OCI-LY7 (cell line): ENCODE measurements at regions not wholly inside any gene's neighbourhood (a gene's known extent, or its start where the extent isn't known, plus 50 kb on each side); places are given as distances from the start of the nearest gene placed in this dataset.

ENCODE experiments used
- BruUV-seq: library from RNA; stranded (reverse); fragments of 400-500 nt; replicated peaks from 2 replicates; lab custom pipeline; 2021; lab: Mats Ljungman, UMichigan
- CTCF ChIA-PET: fragments of 300-600 bp; sonication (Branson Sonifier 250); formaldehyde crosslinking; loops from one replicate; lab custom pipeline; 2022; ENCODE audit warnings: antibody characterized with exemption; ENCODE audit not compliant: unreplicated experiment; lab: Charles Lee
- POLR2A ChIA-PET: fragments of 300-600 bp; sonication (Branson Sonifier 250); formaldehyde crosslinking; loops from one replicate; lab custom pipeline; 2022; ENCODE audit warnings: antibody characterized with exemption; lab: Charles Lee
- DNase-seq: peaks from one replicate; pipeline ENCODE4 v3.0.0-alpha.2; 2015; ENCODE audit warnings: low spot score
- H2AFZ ChIP-seq: fragments of 200-600 bp; sonication (generic), shearing (Covaris generic); 2 replicates; pipeline ENCODE4 v1.6.1; 2014; ENCODE audit warnings: mild to moderate bottlenecking, antibody characterized with exemption, low read length, moderate library complexity
- H3K27ac ChIP-seq: fragments of 200-600 bp; sonication (generic); 2 replicates; pipeline ENCODE4 v1.5.1; 2014; ENCODE audit warnings: mixed run types, low read depth, mild to moderate bottlenecking, moderate library complexity, low read length, inconsistent platforms; ENCODE audit not compliant: poor library complexity, severe bottlenecking
- H3K36me3 ChIP-seq: fragments of 200-600 bp; sonication (generic); 2 replicates; pipeline ENCODE4 v1.6.1; 2014; ENCODE audit warnings: mild to moderate bottlenecking, antibody characterized with exemption, low read length, moderate library complexity, mixed read lengths; ENCODE audit not compliant: insufficient read depth
- H3K4me1 ChIP-seq: fragments of 200-600 bp; sonication (generic); 2 replicates; pipeline ENCODE4 v1.5.1; 2014; ENCODE audit warnings: mild to moderate bottlenecking, low read length; ENCODE audit not compliant: insufficient read depth, poor library complexity, severe bottlenecking
- H3K4me2 ChIP-seq: fragments of 200-600 bp; sonication (generic); 2 replicates; pipeline ENCODE4 v1.6.1; 2014; ENCODE audit warnings: mild to moderate bottlenecking, low read length
- H3K4me3 ChIP-seq: fragments of 200-600 bp; sonication (generic); 2 replicates; pipeline ENCODE4 v1.5.1; 2014; ENCODE audit warnings: mild to moderate bottlenecking, low read depth, low read length; ENCODE audit not compliant: poor library complexity, severe bottlenecking
- H3K79me2 ChIP-seq: fragments of 200-600 bp; sonication (generic); 2 replicates; pipeline ENCODE4 v1.6.1; 2016; ENCODE audit warnings: low read depth, mild to moderate bottlenecking, low read length, moderate library complexity, mixed read lengths; ENCODE audit not compliant: insufficient read depth
- H3K9me2 ChIP-seq: fragments of 200-600 bp; sonication (generic); 2 replicates; pipeline ENCODE4 v1.6.1; 2016; ENCODE audit warnings: mild to moderate bottlenecking, low read length, mixed read lengths; ENCODE audit not compliant: insufficient read depth
- H3K9me3 ChIP-seq: fragments of 200-600 bp; sonication (generic); 2 replicates; pipeline ENCODE4 v1.6.1; 2014; ENCODE audit warnings: mild to moderate bottlenecking, mixed run types, low read length, mixed read lengths
- H4K20me1 ChIP-seq: fragments of 200-600 bp; sonication (generic); 2 replicates; pipeline ENCODE4 v1.6.1; 2014; ENCODE audit warnings: mild to moderate bottlenecking, antibody characterized with exemption, low read length, moderate library complexity, mixed read lengths; ENCODE audit not compliant: insufficient read depth
- EZH2phosphoT487 ChIP-seq: fragments of 200-600 bp; sonication (generic); IDR thresholded peaks from 2 replicates; pipeline ENCODE4 v1.6.1; 2018; ENCODE audit warnings: low read depth, borderline replicate concordance, mild to moderate bottlenecking, mixed run types, antibody characterized with exemption, low read length, moderate library complexity, mixed read lengths
- intact Hi-C: fragments of 100-400 bp; cut with micrococcal nuclease; formaldehyde crosslinking; loops from one replicate; pipeline ENCODE4 v1.10.0; 2022; ENCODE audit not compliant: unreplicated experiment
- TF ChIP-seq, protein P1 (sequence below): fragments of 200-600 bp; sonication (generic); conservative IDR thresholded peaks from 2 replicates; pipeline ENCODE4 v1.5.1; 2014; ENCODE audit warnings: mild to moderate bottlenecking, antibody characterized with exemption, low read length, moderate library complexity, mixed read lengths

DNA sequence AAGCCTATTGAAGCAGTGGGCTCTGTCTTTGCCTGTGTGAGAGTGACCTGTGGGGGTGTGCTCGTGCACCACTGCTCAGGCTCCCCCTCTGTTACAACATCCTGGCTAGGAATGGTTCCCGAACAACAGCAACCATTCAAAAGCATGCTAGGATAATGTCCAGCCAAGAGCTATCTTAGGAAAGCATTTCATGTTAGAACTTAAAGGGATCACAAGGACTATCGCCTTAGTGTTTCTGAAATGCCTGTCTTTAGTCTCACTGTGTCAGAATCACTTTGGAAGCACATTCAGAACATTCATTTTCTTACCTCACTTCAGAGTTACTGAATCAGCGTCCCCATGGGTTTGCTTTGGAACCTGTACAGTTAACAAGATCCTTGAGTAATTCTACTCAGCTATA, 134.9 kb upstream of the DSEL start:
- Histone ChIP-seq H4K20me1 (no peaks in the 10 kb centered on the region), H3K4me3 (no peak overlapping the region), H3K4me1 (no peaks in the 10 kb centered on the region), H3K36me3 (no peaks in the 10 kb centered on the region), H3K9me2 (no peaks in the 10 kb centered on the region), H3K4me2 (no peak overlapping the region), H3K9me3 (no peaks in the 10 kb centered on the region), H3K79me2 (no peaks in the 10 kb centered on the region), H2AFZ (no peak overlapping the region), H3K27ac (no peak overlapping the region)
- intact Hi-C loops, result no loop called here
- POLR2A ChIA-PET, result interaction anchor here (1.1 kb wide), 1 partner anchor 9 kb away, joined by 4 read pairs; no protein-coding TSS in a partner anchor
- CTCF ChIA-PET, result no interaction called here
- BruUV-seq, result no TSS peak
- TF ChIP-seq, protein P1, sequence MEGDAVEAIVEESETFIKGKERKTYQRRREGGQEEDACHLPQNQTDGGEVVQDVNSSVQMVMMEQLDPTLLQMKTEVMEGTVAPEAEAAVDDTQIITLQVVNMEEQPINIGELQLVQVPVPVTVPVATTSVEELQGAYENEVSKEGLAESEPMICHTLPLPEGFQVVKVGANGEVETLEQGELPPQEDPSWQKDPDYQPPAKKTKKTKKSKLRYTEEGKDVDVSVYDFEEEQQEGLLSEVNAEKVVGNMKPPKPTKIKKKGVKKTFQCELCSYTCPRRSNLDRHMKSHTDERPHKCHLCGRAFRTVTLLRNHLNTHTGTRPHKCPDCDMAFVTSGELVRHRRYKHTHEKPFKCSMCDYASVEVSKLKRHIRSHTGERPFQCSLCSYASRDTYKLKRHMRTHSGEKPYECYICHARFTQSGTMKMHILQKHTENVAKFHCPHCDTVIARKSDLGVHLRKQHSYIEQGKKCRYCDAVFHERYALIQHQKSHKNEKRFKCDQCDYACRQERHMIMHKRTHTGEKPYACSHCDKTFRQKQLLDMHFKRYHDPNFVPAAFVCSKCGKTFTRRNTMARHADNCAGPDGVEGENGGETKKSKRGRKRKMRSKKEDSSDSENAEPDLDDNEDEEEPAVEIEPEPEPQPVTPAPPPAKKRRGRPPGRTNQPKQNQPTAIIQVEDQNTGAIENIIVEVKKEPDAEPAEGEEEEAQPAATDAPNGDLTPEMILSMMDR, result no peak
- TF ChIP-seq EZH2phosphoT487, result no peak
- DNase-seq, result no peak

DNA sequence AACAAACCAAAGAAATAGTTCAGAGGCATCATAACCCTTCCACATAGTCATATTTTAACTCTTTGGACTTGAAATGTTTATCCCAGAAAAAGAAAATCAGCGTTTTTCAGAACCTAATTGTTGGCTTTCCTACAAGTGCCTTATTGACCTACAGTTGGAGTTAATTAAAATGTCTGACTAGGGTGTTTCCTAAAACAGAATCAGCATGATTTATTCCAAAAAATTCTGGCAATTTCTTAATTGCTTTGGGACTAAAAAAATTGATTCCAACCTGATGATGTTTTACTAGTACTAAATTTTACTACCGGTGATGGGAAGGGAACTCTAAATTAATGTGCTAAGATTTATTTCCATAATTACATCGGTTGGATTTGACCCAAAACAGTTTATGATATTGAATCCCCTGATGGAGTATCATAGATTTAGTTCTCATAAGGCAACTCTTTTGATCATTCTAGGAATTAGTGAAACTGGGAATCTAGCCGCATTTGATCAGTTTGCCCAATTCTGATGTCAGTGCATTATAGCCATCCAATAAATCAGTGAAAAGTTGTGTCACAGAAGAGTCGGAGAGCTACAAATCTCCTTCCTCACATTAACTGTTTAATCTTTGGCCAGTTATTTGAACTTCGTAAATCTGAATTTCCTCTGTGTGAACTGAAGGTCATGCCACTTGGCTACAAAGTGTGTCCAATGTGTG, 134.3 kb upstream of the DSEL start:
- Histone ChIP-seq H4K20me1 (no peaks in the 10 kb centered on the region), H3K36me3 (no peaks in the 10 kb centered on the region), H3K4me1 (no peaks in the 10 kb centered on the region), H3K9me2 (no peaks in the 10 kb centered on the region), H2AFZ (no peak overlapping the region), H3K9me3 (no peaks in the 10 kb centered on the region), H3K4me2 (no peak overlapping the region), H3K79me2 (no peaks in the 10 kb centered on the region), H3K4me3 (no peak overlapping the region), H3K27ac (no peak overlapping the region)
- no TSS peak for BruUV-seq
- POLR2A ChIA-PET, result interaction anchor here (1.1 kb wide), 1 partner anchor 8 kb away, joined by 4 read pairs; no protein-coding TSS in a partner anchor
- CTCF ChIA-PET, result no interaction called here
- intact Hi-C loops, result no loop called here
- TF ChIP-seq, protein P1, result no peak
- TF ChIP-seq EZH2phosphoT487, result no peak
- no peak for DNase-seq

DNA sequence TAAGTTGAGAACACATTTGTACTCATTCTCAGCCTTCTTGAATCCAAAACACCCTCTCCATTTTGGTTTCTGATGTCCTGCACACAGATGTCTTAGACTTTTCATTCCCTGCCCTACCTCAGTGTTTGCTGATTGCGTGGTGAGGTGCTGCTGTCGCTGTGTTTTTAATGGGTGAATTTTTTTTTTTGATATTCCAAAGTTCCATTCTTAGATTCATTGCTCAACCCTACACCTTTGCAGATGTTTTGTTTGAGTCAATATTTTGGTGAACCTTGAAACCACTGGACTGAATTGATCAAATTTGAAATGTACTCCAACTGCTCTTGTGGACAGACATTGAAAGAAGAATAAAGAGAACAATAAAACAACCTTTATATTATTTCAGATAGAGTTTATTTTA, 130.4 kb upstream of the DSEL start:
- Histone ChIP-seq H2AFZ (no peak overlapping the region), H3K9me2 (no peaks in the 10 kb centered on the region), H3K4me2 (no peak overlapping the region), H3K79me2 (no peaks in the 10 kb centered on the region), H3K36me3 (no peaks in the 10 kb centered on the region), H3K27ac (no peak overlapping the region), H3K9me3 (no peaks in the 10 kb centered on the region), H3K4me3 (no peak overlapping the region), H4K20me1 (no peaks in the 10 kb centered on the region), H3K4me1 (no peaks in the 10 kb centered on the region)
- TF ChIP-seq, protein P1, result no peak
- no peak for TF ChIP-seq EZH2phosphoT487
- CTCF ChIA-PET, result no interaction called here
- intact Hi-C loops, result no loop called here
- POLR2A ChIA-PET, result no interaction called here
- no peak for DNase-seq
- BruUV-seq, result no TSS peak
